Superior temporal gyrus (tissue), 1 donor: ENCODE measurements at regions not wholly inside any gene's neighbourhood (a gene's known extent, or its start where the extent isn't known, plus 50 kb on each side); places are given as distances from the start of the nearest gene placed in this dataset.
"Not testable (repeated sequence)": the region's sequence is repeated elsewhere in the genome, so short reads cannot be mapped to it uniquely, and the experiment has no call there.

Experiments used
- DNase-seq: peaks from one replicate; pipeline ENCODE4 v3.0.0-alpha.2; 2016; ENCODE audit errors: extremely low spot score

DNA sequence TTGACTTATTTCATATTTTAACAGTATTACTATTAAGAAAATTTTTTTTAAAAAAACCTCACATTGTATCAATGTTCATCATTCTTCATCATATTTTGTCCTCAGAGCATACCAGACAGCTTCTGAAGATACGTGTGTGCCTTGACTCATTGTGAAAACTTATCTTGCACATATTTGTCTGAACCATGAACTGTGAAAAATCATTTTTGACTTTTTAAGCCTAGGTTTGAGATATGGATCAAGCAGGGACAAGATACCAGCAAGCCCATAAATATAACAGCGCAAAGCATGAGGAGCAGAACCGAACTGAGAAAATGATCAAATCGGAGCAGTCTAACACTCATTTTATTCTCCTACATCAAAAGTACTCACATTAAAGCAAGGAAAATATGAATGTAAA is 506.0 kb downstream of the BRINP3 start:
- no peak for DNase-seq

DNA sequence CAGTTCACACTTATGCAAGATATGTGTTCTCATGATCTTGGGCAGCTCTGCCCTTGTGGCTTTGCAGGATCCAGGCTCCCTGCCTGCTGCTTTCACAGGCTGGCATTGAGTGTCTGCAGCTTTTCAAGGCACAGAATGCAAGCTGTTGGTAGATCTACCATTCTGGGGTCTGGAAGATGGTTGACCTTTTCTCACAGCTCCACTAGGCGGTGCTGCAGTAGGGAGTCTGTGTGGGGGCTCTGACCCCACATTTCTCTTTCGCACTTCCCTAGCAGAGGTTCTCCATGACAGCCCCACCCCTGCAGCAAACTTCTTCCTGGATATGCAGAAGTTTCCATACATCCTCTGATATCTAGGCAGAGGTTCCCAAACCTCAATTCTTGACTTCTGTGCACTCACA is 500.5 kb downstream of the BRINP3 start:
- no peak for DNase-seq

DNA sequence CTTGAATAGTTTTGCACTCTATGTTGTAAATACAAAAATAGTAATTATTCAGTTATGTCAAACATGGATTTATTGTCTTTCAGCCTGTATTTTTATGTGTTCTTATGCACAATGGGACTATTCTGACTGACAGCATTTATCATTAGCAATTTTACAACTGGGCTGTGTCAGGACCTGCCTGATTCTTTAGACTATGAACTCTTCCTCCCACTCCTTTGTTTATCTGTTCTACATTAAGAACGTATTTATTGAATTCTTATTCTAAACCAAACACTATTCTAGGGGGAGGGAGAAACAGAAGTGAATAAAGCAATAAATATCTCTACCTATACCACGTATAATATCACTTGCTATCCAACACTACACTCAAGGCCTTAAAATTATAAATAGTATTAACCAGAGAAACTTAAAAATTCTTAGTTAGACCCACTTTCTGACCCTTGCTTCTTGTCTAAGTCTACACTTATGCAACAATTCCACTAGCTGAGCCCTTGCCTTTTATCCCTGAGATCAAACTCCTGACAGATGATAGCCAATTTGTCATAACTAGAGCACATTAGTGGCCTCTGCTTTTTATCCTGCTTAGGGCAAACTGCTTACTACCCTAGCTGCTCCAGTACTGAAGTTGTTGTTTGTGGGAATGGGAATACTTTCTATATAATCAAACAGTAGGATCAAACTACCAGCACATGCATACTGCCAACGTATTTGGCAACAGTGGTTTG is 494.3 kb downstream of the BRINP3 start:
- no peak for DNase-seq

DNA sequence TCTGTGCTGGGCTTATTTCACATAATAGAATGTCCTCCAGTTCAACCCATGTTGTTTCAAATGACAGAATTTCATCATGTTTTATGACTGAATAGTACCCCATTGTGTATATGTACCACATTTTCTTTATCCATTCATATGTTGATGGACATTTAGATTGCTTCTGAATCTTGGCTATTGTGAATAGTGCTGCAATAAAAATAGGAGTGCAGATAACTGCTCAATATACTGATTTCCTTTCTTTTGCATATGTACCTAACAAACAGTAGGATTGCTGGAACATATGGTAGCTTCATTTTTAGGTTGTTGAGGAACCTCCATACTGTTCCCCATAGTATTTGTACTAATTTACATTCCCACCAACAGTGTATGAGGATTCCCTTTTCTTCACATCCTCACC is 491.1 kb downstream of the BRINP3 start:
- no peak for DNase-seq

GRCh38 chr1:189987509-189987908 is 490.2 kb downstream of the BRINP3 start:
- DNase-seq: no peak

GRCh38 chr1:189992856-189993255 is 484.8 kb downstream of the BRINP3 start:
- no peak for DNase-seq

- DNase-seq: no peak
Observed at GRCh38 chr1:190000365-190000872, 477.2 kb downstream of the BRINP3 start.

GRCh38 chr1:190001187-190001586 is 476.5 kb downstream of the BRINP3 start:
- no peak for DNase-seq

DNA sequence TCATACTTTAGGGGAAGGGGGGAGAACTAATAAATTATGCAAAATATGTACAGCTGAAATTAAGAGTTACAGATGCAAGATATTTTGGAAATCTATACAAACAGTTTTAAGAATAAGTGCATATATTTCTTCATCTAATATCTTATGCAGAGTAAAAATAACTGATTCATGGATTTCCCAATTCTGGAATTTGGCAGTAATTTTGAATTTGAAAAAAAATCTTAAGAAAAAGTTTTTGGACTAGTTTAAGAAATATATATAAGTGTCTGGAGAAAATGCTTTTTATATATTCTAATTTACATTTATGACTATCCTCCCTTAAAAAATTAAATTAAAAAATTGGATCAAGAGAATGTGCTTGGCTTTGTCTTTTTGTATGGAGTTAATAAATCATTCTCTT is 474.3 kb downstream of the BRINP3 start:
- DNase-seq: no peak

- no peak for DNase-seq
Observed at GRCh38 chr1:190011585-190011984, 466.1 kb downstream of the BRINP3 start.

DNA sequence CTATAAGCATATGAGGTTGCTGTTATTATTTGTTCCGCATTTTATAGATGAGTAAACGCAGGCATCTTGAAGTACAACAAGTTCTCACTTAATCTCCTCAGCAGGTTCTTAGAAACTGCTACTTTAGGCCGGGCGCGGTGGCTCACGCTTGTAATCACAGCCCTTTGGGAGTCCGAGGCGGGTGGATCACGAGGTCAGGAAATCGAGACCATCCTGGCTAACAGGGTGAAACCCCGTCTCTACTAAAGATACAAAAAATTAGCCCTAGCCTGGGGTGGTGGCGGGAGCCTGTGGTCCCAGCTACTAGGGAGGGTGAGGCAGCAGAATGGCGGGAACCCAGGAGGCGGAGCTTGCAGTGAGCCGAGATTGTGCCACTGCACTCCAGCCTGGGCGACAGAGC is 458.5 kb downstream of the BRINP3 start:
- DNase-seq: not testable (repeated sequence)

GRCh38 chr1:190019717-190020116 is 457.9 kb downstream of the BRINP3 start:
- no peak for DNase-seq

DNA sequence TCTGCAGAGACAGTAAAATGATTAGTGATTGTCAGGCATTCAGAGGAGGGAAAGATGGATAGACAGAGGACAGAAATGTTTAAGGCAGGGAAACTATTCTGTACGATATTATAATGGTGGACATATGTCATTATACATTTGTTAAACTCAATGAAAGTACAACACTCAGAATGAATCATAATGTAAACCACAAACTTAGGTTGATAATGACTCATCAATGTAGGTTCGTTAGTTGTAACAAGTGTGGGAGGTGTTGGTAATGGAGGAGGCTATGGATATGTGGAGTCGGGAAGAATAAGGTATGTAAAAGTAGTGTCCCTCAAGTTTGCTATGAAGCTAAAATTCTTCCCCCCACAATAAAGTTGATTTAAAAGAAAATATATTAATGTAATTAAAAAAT is 455.0 kb downstream of the BRINP3 start:
- DNase-seq: no peak

- DNase-seq: no peak
Observed at GRCh38 chr1:190029441-190029840, 448.2 kb downstream of the BRINP3 start.

- no peak for DNase-seq
Observed at GRCh38 chr1:190043655-190044054, 434.0 kb downstream of the BRINP3 start.

- DNase-seq: no peak
Observed at GRCh38 chr1:190046231-190046630, 431.4 kb downstream of the BRINP3 start.
